ENCODE measurements at regions not wholly inside any gene's neighbourhood (a gene's known extent, or its start where the extent isn't known, plus 50 kb on each side); places are given as distances from the start of the nearest gene placed in this dataset.
A peak's percentile ranks its signal among the peaks of the same experiment; 100 is the strongest.

DNA sequence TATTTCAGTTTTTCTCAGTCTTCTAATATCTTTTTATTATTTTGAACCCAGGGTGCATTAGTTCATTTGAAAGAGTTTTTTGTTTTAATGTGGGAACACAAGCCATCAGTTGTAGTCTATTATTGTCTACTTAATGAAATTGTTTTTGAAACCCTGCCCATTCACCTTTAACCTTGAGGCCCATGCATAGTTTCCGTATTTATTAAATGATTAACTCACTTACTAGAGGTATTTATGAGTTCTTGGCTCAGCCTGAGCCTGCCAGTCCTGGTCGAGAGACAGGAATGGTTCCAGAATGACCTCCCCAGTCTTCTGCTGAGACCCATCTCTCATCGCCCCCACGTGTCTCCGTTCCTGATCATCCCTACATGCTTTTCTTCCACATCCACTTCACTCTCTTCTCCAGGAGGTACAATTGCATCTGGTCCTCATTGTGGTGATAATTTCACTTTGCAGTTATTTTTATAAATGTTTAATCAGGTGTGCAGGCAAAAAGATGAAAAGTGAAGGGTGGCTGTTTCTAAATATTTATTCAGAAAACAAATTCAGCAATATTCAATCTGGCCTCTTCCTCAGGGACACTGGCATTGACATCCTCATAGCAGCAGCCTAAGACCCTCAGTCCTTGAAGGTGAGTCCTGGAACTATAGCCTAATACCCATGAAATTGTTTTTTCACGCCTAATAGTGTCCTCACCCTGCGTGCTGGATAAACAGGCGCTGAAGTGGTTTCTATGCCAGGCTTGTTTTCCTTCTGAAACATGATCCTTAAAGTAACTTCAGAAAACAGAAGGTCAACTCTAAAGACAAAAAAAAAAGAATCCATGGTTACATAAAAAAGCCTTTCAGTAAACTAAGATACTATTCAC is 112.8 kb downstream of the KDR start:
- H3K36me3 ChIP-seq (replicated peaks), result no peaks in the 10 kb centered on the region
- DNase-seq, result no peak
- no peak overlapping the region for H3K4me3 ChIP-seq (ENCODE audit: low read depth, low read length)
- H3K27ac ChIP-seq, result no peak overlapping the region
- in situ Hi-C loops (cut with HindIII; ENCODE audit: low pct_ligation_motif_present, low sequenced_read_pairs), result no loop called here
- H3K27me3 ChIP-seq (replicated peaks), result no peaks in the 10 kb centered on the region
- TF ChIP-seq, protein P1, sequence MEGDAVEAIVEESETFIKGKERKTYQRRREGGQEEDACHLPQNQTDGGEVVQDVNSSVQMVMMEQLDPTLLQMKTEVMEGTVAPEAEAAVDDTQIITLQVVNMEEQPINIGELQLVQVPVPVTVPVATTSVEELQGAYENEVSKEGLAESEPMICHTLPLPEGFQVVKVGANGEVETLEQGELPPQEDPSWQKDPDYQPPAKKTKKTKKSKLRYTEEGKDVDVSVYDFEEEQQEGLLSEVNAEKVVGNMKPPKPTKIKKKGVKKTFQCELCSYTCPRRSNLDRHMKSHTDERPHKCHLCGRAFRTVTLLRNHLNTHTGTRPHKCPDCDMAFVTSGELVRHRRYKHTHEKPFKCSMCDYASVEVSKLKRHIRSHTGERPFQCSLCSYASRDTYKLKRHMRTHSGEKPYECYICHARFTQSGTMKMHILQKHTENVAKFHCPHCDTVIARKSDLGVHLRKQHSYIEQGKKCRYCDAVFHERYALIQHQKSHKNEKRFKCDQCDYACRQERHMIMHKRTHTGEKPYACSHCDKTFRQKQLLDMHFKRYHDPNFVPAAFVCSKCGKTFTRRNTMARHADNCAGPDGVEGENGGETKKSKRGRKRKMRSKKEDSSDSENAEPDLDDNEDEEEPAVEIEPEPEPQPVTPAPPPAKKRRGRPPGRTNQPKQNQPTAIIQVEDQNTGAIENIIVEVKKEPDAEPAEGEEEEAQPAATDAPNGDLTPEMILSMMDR (IDR thresholded peaks at IDR 0.05; ENCODE audit: low read depth, low read length, missing control alignments), result no peak

DNA sequence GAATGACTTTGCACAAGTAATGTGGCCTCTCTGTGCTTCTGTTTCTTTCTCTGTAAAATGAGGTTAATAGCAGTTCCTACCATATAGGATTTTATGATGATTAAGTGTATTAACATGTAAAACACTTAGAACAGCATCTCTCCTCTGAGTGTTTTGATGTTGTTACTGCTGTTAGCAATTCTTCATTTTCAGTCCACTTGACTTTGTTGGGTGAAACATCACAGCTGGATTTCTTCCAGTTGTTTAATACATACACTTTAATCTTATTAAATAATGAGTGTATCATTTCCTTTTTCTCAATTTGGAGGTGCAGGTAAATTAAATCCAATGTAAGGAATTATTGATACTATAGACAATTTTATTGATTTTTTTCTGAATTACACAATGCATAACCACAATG is 113.6 kb downstream of the KDR start:
- Histone ChIP-seq H3K36me3 (replicated peaks) (no peaks in the 10 kb centered on the region), H3K27me3 (replicated peaks) (no peaks in the 10 kb centered on the region), H3K27ac (no peak overlapping the region), H3K4me3 (ENCODE audit: low read depth, low read length) (no peak overlapping the region)
- TF ChIP-seq, protein P1 (IDR thresholded peaks at IDR 0.05; ENCODE audit: low read depth, low read length, missing control alignments), result no peak
- in situ Hi-C loops (cut with HindIII; ENCODE audit: low pct_ligation_motif_present, low sequenced_read_pairs), result no loop called here
- DNase-seq, result no peak

DNA sequence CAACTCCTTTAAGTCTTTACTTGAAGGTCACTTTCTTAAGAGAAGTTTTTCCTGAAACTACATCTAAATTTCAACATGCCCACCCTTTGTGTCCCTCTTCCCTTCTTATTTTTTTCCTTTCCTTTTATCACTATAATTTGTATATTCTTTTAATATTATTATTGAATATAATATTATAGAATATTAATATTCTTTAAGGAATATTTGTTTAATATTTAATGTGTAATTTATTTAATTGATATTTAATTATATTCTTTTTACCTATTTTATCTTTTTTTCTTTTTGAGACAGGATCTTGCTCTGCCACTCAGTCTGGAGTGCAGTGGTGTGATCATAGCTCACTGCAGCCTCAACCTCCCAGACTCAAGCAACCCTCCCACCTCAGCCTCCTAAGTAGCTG is 114.8 kb downstream of the KDR start:
- Histone ChIP-seq H3K36me3 (replicated peaks) (no peaks in the 10 kb centered on the region), H3K27ac (no peak overlapping the region), H3K27me3 (replicated peaks) (no peaks in the 10 kb centered on the region), H3K4me3 (ENCODE audit: low read depth, low read length) (no peak overlapping the region)
- no peak for DNase-seq
- in situ Hi-C loops (cut with HindIII; ENCODE audit: low pct_ligation_motif_present, low sequenced_read_pairs), result no loop called here
- TF ChIP-seq, protein P1 (IDR thresholded peaks at IDR 0.05; ENCODE audit: low read depth, low read length, missing control alignments), result no peak

DNA sequence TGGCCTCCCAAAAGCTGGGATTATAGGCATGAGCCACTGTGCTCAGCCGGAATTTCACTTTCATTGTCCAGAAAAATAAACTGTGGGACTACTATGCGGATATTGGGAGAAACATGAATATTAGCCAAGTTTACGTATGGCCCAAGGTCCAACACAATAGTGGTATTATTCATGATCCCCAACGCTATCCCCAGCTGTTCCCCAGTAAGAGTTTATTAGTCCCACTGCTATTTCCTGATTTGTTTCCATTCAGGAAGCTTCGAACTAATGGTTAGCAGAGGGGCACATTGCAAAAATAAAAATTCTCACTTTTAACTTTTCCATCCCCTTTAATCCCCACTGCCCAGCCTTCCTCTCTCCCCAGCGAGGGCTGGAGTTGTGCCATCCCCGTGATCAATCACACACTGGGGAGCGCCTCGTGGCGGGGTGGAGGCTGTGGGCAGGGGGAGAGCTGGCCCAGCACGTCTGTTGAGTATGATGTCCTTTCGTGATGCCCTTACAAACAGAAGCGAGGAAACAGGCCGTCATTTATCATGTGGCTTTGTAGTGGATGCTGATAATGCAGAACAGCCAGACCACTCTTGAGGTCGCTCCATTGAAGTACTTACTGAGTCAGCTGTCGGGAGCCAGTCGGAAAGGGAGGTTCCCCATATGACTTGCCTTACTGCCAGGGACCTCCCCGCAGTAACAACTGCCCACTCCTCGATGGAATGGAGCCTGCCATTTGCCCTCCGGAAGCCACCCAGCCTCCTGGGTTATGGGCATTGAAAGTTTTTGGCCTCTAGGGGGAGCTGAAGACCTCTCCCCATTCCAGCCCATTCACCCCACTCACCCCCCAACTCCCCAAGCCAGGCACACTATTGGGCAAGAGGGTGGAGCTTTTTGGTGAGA is 117.0 kb downstream of the KDR start:
- no peak overlapping the region for H3K4me3 ChIP-seq (ENCODE audit: low read depth, low read length)
- in situ Hi-C loops (cut with HindIII; ENCODE audit: low pct_ligation_motif_present, low sequenced_read_pairs), result no loop called here
- H3K27me3 ChIP-seq (replicated peaks), result no peaks in the 10 kb centered on the region
- TF ChIP-seq, protein P1 (IDR thresholded peaks at IDR 0.05; ENCODE audit: low read depth, low read length, missing control alignments), result peak; percentile 66
- DNase-seq, result no peak
- H3K27ac ChIP-seq, result no peak overlapping the region
- H3K36me3 ChIP-seq (replicated peaks), result no peaks in the 10 kb centered on the region

DNA sequence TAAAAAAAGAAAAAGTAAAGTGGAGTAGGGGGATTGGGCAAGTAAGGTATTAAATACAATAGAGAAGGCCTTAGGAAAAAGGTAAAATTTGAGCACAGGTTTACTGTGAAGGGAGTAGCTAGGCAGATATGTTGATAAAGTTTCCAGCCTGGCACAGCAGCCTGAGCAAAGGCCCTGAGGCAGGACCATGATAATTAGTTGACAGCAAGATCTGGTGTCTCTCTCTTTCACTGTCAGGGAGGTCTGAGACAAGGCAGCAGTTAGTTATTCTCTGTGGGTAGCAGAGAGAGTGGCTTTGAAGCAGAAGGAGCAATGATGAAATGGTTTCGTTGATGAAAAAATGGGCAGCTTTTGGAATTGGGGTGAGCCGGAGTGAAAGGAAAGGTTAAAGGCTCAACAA is 119.5 kb downstream of the KDR start:
- TF ChIP-seq, protein P1 (IDR thresholded peaks at IDR 0.05; ENCODE audit: low read depth, low read length, missing control alignments), result no peak
- DNase-seq, result no peak
- no peak overlapping the region for H3K4me3 ChIP-seq (ENCODE audit: low read depth, low read length)
- no peaks in the 10 kb centered on the region for H3K27me3 ChIP-seq (replicated peaks)
- no peaks in the 10 kb centered on the region for H3K36me3 ChIP-seq (replicated peaks)
- H3K27ac ChIP-seq, result no peak overlapping the region
- in situ Hi-C loops (cut with HindIII; ENCODE audit: low pct_ligation_motif_present, low sequenced_read_pairs), result no loop called here

Data from brain microvascular endothelial cell (primary cell).